ENCODE measurements at regions not wholly inside any gene's neighbourhood (a gene's known extent, or its start where the extent isn't known, plus 50 kb on each side); places are given as distances from the start of the nearest gene placed in this dataset.

DNA sequence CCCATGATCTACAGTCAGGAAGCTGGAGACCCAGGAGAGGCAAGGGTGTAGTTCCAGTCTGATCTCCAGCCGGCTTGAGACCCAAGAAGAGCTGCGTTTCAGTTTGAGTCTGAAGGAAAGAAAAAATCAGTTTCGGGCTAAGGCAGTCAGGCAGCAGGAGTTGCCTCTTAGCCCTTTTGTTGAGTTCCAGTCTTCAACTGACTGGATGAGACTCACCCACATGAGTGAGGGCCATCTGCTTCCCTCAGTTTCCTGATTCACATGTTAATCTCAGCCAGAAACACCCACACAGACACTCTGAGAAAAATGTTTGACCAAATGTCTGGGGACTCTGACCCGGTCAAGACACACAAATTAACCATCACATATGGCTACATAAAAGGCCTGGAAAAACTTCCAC is 73.6 kb upstream of the ELOVL6 start:
- DNase-seq, result no peak

DNA sequence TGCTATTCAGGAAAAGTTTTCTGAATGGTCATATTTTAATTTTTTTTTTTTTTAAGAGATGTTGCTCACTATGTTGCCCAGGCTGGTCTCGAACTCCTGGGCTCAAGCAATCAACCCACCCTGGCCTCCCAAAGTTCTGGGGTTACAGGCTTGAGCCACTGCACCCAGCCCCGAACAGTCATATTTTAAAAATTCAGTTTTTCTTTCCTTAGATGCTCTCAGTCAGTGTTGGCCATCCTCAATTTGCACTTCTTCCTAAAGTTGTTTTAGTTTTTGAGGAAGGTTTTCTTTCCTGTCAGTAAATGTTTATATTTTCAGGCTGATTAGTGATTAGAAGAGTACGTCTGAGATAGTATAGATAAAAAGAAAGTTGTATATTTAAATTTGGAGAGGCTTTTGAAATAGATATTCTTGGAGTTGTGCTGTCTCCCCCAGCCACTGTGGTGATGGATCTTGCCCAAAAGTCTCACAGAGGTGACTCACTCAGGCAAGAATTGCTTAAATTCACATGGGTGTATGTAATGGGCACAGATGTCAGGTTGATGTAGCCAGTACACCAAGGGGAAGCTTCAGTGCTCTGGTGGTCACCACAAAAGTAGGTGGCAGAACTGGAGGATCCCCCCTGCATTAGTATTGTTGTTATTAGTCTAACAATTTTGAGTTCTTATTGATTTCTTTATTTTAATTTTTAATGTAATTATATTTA is 72.2 kb upstream of the ELOVL6 start:
- DNase-seq, result no peak

DNA sequence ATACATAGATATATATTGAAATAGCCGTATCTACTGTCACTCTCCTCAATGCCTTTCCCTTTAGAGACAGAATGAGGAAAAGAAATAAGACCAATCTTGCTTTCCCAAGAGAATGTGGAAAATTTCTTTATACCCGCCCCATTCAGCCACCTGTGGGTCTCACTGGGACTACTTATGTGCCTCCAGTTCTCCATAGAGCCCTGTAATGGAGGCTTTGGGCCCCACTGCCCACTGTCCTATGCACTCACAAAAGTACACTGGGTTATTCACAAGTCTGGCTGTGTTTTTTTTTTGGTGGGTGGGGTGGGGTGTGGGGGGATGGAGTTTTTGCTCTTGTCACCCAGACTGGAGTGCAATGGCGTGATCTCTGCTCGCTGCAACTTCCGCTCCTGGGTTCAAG is 70.4 kb upstream of the ELOVL6 start:
- DNase-seq, result no peak

DNA sequence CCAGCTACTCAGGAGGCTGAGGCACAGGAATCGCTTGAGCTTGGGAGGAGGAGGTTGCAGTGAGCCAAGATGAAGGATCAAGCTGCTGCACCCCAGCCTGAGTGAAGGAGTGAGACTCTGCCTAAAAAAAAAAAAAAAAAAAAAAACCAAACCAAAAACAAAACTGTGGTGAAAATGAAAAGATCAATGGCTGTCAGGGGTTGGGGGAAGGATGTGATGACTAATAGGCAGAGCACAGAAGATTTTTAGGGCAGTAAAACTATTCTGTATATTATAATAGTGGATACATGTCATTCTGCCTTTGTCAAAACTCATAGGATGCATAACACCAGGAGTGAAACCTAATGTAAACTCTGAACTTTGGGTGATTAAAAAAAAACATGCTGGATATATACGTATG is 69.9 kb upstream of the ELOVL6 start:
- peak in 1 of 2 experiments; percentile 5 for DNase-seq

DNA sequence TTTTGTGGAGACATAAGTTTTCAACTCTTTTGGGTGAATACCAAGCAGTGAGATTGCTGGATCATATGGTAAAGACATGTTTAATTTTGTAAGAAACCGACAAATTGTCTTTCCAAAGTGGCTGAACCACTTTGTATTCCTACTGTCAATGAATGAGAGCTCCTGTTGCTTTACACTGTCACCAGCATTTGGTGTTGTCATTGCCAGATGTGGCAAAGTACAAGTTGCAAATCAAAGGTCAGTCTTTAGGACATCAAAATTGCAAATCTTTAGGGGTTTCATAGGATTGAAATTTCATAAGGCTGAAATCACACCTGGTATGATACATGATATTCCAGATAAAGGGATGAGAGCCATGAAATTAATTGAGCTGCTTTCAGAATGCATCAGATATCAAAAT is 67.7 kb upstream of the ELOVL6 start:
- no peak for DNase-seq

DNA sequence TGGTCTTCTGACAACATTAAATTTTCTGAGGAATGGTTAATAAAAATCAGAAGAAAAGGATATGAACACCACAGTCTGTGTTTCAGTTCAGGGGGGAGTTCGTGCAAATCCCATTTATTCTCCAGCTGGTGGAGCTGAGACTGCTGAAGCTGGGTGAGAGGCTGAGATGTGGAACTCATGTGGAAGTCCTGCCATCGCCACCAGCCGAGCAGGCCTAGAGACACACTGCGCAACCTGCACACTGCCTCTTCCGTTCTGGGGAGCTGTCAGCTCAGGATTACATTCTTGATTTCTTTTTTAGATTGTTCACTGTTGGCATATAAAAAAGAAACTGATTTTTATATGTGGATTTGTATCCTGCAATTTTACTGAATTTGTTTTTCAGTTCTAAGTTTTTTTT is 66.6 kb upstream of the ELOVL6 start:
- no peak for DNase-seq

DNA sequence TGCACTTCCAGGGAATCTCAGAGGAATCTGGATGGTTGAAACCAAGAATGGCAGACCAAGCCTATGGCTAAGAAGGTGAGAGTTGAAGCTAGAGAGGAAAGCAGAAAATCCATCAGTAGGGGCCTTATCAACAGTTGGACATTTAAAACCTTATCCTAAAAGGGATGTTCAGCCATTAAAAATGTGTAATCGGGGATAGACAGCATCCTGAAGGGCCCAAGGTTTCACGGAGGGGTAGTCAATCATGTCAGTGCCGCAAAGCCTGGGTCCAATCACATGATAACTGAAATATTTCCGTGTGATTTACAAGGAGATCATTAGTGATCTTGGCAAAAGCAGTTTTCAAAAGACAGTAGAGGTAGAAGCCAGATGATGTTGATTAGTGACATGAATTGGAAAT is 61.9 kb upstream of the ELOVL6 start:
- no peak for DNase-seq

DNA sequence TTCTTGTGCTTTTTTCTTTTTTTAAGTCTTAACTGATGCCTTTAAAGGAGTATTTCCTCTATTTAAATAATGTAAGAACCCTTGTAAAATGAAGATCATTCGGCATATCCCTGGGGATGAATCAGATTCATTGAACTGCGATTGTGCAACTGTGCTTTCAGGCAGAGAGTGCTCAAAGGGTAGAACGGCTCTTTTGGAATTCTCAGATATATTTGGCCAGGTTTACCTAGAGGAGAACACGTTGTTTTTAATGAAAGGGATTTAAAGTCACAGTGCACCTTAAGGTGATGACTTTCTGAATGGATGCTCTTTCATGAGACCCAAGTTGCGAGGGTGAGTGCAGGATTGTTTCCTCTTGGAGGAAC is 51.6 kb upstream of the ELOVL6 start:
- no peak for DNase-seq

DNA sequence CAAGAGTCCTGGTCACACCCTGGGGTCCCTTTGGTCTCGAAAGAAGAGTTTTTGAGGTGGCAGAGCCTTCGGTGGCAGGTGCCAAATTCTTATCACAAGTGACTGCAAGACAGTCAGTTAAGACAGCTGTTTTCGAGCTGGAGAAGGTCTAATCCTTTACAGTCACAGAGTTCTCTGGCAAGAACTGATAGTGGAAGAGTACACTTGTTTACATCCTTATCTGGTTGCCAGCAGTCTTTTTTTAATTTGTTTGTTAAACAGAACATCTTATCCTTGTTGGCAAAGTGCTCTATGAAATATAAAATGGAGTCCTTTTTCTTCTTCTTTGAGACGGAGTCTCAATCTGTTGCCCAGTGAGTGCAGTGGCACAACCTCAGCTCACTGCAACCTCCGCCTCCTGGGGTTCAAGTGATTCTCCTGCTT is 50.4 kb upstream of the ELOVL6 start:
- no peak for DNase-seq
